ENCODE measurements at regions not wholly inside any gene's neighbourhood (a gene's known extent, or its start where the extent isn't known, plus 50 kb on each side); places are given as distances from the start of the nearest gene placed in this dataset.

DNA sequence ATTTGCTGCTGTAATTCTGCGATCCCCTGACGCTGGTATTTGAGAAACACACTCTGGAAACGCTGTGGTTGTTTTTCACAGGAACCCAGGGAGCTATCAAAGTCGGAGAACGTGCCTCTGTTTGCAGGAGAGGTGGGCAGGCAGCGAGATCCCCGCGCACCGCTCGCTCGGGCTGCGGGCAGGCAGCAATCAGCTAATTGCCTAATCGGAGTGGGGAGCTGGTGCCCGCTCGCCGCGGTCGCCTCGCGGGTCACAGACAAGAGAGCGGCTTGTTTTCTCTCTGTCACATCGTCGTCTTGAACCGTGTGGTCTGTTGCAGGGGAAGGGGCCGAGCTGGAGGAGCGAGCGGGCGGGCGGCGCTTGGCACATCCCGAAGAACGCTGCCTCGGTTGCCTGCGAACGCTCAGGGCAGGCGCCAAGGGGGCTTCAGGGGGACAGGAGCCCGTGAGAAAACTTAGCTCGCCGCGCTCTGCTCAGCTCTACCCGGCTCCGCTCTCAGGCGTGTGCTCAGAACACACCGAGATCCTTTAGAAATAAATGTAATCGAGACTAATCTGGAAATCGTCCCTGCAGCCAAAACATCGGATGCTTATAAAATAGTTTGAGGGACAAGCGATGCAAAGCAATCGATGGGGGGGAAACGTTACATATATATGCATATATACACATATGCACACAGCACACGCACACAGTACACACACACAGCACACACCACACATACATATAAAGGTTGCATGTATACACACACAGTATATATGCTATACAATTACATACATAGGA, 93.6 kb upstream of the SMYD2 start:
- H3K4me3 ChIP-seq (ENCODE audit: low read length): peak overlapping the region; percentile 41
- no peak for DNase-seq (ENCODE audit: low read depth)
- TF ChIP-seq CTCF (conservative IDR thresholded peaks at IDR 0.05; ENCODE audit: low read depth, low read length): no peak

DNA sequence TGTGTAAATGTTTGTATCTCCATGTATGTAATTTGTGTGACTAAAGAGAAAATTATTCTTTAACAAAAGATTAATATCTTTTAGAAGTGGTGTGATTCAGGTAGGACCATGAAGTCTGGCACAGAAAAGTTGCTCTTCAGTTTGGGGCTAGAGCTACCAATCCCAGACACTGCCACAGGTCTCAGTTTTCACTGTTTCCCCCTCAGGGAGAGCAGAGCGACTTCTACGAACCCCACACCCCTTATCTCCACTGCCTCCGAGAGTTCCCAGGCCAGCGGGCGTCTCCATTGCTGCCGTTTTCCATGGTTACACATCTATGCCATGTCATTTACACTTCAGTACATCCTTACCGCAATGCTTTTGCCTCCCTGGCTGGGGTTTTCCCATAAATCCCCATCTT, 93.0 kb upstream of the SMYD2 start:
- TF ChIP-seq CTCF (conservative IDR thresholded peaks at IDR 0.05; ENCODE audit: low read depth, low read length): no peak
- DNase-seq (ENCODE audit: low read depth): no peak
- H3K4me3 ChIP-seq (ENCODE audit: low read length): no peak overlapping the region

DNA sequence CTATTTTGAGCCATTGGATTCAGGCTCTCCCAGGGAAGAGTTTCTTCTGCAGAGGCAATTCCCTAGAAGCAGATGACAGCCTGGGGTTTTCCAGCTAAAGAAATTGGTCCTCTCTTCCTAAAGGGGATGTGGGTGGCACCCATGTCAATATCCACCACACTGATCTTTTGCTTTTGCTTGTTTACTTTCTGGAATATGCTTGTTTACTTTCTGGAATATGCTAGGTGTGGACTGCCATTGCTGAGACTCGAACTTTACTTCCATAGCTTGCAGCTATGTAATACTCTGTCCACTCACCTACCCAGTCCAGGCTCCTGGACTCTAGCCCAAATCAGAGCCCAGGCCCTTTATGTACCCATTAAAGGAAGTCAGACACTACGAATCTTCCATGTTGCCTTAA, 92.1 kb upstream of the SMYD2 start:
- no peak overlapping the region for H3K4me3 ChIP-seq (ENCODE audit: low read length)
- TF ChIP-seq CTCF (conservative IDR thresholded peaks at IDR 0.05; ENCODE audit: low read depth, low read length): no peak
- DNase-seq (ENCODE audit: low read depth): no peak

DNA sequence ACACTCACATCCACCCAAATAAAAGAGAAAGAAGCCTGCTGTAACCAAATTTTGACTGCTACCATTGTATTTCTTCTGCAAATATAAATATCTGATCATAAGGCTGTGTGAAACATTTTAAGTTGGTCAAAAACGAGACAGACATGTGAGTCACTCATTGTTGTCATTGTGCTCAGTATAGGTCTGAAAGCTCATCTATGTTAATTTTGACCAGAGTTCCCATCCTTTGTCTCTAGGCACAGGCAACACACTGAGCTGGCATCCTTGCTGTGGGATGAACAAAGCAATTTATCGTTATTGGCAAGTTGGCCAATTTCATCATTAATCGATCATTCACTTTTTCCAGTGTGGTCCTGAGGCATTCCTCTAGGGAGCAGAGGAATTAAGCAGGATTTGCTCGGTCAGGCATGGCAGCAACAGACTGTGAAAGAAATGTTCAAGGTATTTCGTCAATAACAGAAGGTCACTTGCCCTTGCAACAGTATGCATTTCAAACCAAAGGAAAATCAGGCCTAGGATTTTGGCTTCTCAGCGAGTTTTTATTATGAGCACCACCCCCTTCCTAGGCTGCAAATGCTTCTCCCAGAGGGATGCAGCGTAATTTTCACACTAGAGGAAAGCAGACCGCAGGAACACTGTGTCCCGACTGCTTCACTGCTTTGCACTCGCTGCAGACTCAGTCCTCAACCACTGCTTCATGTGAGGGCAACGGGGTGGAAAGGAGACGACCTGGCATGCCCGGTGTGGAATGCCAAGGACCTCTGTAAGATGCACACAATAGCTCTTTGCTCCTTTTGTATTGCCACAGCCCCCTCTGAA, 87.9 kb upstream of the SMYD2 start:
- TF ChIP-seq CTCF (conservative IDR thresholded peaks at IDR 0.05; ENCODE audit: low read depth, low read length): no peak
- peak; percentile 24 for DNase-seq (ENCODE audit: low read depth)
- H3K4me3 ChIP-seq (ENCODE audit: low read length): no peak overlapping the region

DNA sequence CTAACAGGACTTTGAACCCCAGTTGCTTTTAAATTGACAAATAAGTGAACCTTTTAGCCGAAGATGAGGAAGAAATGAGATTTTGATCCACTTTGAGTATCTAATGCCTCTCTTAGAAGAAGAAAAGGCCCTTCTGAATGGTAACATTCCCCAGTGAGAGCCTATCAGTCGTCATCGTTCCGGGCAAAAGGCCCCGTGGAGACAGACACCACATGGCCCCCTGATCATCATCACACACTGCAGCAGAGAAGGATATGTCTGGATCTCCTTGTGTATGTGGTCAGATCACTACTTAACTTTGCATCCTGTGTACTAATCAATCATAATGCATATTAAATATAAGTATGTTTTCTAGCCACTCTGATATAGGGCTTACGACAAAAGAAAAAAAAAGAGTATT, 87.3 kb upstream of the SMYD2 start:
- no peak overlapping the region for H3K4me3 ChIP-seq (ENCODE audit: low read length)
- no peak for DNase-seq (ENCODE audit: low read depth)
- no peak for TF ChIP-seq CTCF (conservative IDR thresholded peaks at IDR 0.05; ENCODE audit: low read depth, low read length)

DNA sequence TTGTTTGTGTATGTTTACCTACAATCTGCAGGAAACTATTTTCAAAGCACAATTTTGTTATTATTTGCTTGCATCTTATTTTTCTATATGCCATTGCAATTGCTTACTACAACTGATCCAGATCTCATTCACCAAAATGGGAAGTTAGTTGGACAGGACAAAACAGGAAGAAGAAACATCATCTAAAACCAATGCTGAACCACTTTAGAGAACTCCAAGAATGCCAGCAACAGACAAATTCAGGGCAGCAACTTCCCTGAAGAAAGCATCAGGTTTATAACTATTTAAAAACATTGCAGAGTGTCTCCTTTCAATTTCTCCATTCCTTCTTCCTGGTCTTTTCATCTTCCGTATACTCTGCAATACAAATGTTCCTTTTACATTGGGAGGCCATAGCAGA, 82.4 kb upstream of the SMYD2 start:
- no peak for DNase-seq (ENCODE audit: low read depth)
- no peak overlapping the region for H3K4me3 ChIP-seq (ENCODE audit: low read length)
- no peak for TF ChIP-seq CTCF (conservative IDR thresholded peaks at IDR 0.05; ENCODE audit: low read depth, low read length)

GRCh38 chr1:214199585-214199984, 81.4 kb upstream of the SMYD2 start:
- TF ChIP-seq CTCF (conservative IDR thresholded peaks at IDR 0.05; ENCODE audit: low read depth, low read length): no peak
- no peak overlapping the region for H3K4me3 ChIP-seq (ENCODE audit: low read length)
- DNase-seq (ENCODE audit: low read depth): no peak
